WERI-Rb-1 (cell line): ENCODE measurements at regions not wholly inside any gene's neighbourhood (a gene's known extent, or its start where the extent isn't known, plus 50 kb on each side); places are given as distances from the start of the nearest gene placed in this dataset.

Experiments
- DNase-seq: peaks from one replicate; pipeline ENCODE4 v3.0.0-alpha.2; 2020
- H3K27ac ChIP-seq: fragments of 250-450 bp; sonication (Bioruptor Pico); 2 replicates; pipeline ENCODE4 v1.5.1; 2020; ENCODE audit warnings: mild to moderate bottlenecking, moderate library complexity
- H3K27me3 ChIP-seq: fragments of 250-450 bp; sonication (Bioruptor Pico); 2 replicates; pipeline ENCODE4 v1.5.1; 2021; ENCODE audit warnings: mild to moderate bottlenecking, low read depth, moderate library complexity; ENCODE audit not compliant: insufficient read depth, severe bottlenecking
- H3K36me3 ChIP-seq: fragments of 250-450 bp; sonication (Bioruptor Pico); 2 replicates; pipeline ENCODE4 v1.5.1; 2020; ENCODE audit warnings: mild to moderate bottlenecking, moderate library complexity
- H3K4me3 ChIP-seq: 2 replicates; pipeline ENCODE4 v1.5.1; 2011; ENCODE audit warnings: low read depth, mild to moderate bottlenecking, control low read depth, low read length
- H3K9me3 ChIP-seq: fragments of 250-450 bp; sonication (Bioruptor Pico); 2 replicates; pipeline ENCODE4 v1.5.1; 2021; ENCODE audit warnings: mild to moderate bottlenecking, moderate library complexity; ENCODE audit not compliant: severe bottlenecking
- TF ChIP-seq, protein P1 (sequence below): IDR thresholded peaks from 2 replicates; pipeline ENCODE4 v1.5.1; 2011; ENCODE audit warnings: low read depth, mild to moderate bottlenecking, control low read depth, inconsistent platforms, low read length

DNA sequence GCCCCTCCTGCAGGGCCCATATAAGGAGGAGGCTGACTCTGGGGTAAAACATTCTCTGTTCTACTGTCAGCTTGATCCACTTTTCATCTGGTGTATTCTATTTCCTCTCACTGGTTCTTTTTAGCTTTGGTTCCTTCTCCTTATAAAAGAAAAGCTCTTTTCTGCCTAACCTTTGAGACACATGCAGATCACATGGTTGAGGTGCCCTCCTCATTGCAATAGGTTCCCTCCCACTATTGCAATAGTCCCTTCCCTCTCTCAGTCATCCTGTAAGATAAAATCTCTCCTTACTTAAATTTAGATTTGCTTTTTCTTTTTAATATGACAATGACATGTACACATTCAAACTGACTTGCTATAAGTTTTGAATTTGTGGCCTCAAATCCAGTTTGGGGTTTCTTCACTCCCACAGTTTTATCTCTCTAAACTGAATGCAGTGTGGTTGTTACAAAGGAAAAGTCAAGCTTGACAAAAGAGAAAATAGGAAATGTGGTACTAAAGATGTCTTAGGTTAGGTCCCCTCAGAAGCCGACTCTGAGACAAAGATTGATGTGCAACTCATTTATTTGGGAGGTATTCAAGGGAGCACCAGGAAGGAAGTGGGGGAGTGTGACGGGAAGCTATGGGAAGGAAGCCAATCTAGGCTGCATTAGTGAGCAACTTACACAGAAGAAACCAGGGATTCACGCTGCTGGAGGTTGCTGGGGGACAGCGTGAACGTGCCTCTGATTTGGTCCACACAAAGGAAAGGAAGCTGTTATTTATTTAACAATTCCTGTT lies 127.6 kb upstream of the LINC00305 start:
- DNase-seq: no peak
- no peaks in the 10 kb centered on the region for H3K27me3 ChIP-seq
- H3K36me3 ChIP-seq: no peaks in the 10 kb centered on the region
- TF ChIP-seq, protein P1, sequence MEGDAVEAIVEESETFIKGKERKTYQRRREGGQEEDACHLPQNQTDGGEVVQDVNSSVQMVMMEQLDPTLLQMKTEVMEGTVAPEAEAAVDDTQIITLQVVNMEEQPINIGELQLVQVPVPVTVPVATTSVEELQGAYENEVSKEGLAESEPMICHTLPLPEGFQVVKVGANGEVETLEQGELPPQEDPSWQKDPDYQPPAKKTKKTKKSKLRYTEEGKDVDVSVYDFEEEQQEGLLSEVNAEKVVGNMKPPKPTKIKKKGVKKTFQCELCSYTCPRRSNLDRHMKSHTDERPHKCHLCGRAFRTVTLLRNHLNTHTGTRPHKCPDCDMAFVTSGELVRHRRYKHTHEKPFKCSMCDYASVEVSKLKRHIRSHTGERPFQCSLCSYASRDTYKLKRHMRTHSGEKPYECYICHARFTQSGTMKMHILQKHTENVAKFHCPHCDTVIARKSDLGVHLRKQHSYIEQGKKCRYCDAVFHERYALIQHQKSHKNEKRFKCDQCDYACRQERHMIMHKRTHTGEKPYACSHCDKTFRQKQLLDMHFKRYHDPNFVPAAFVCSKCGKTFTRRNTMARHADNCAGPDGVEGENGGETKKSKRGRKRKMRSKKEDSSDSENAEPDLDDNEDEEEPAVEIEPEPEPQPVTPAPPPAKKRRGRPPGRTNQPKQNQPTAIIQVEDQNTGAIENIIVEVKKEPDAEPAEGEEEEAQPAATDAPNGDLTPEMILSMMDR: no peak
- no peak overlapping the region for H3K27ac ChIP-seq
- H3K9me3 ChIP-seq: no peaks in the 10 kb centered on the region
- H3K4me3 ChIP-seq: no peak overlapping the region

DNA sequence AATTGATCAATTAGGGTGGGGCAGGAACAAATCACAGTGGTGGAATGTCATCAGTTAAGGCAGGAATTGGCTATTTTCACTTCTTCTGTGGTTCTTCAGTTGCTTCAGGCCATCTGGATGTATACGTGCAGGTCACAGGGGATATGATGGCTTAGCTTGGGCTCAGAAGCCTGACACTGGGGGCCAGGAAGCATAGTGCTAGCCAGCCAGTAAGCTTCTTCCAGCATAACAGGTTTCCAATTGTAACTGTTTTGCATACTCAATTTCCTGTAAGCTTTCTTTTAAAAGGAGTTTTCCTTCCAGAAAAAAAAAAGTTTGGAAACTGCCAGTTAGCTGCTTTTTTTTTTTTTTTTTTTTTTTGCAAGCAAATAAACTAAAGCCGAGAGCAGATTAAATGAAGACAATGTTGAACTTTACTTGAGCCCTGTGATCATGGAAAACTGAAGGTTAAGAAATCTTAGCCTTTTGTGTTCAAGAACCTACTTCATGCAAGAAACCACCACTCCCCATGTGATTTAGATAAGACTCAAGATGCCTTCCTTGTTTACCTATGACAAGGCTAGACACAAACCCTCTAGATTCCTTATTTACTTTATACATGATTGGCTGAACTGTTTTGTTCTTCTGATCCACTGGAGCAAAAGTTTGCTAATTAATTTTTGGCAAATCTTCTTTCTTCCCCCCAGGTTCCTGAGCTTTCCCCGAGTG lies 126.9 kb upstream of the LINC00305 start:
- Histone ChIP-seq H3K36me3 (no peaks in the 10 kb centered on the region), H3K27me3 (no peaks in the 10 kb centered on the region), H3K9me3 (no peaks in the 10 kb centered on the region), H3K4me3 (no peak overlapping the region), H3K27ac (no peak overlapping the region)
- TF ChIP-seq, protein P1: no peak
- DNase-seq: no peak

DNA sequence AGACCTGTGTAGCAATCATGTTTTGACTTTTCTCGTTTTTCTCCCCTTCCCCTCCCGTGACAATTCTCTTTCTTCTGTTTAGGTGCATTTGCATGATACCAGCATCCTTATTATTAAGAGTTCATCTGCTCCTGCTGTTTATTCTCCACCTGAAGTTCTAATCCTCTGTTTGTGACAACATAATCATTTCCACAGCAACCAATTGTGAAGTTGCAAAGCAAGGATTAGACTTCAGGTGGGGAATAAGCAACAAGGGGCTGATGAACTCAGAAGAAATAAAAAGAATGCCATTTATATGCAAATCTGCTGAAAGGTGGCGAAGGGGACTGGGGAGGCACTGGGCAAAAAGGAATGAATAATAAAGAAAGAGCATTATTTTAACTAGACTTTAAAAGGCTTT lies 124.8 kb upstream of the LINC00305 start:
- H3K27me3 ChIP-seq: no peaks in the 10 kb centered on the region
- no peaks in the 10 kb centered on the region for H3K9me3 ChIP-seq
- no peak overlapping the region for H3K4me3 ChIP-seq
- no peak overlapping the region for H3K27ac ChIP-seq
- no peaks in the 10 kb centered on the region for H3K36me3 ChIP-seq
- no peak for DNase-seq
- TF ChIP-seq, protein P1: no peak

DNA sequence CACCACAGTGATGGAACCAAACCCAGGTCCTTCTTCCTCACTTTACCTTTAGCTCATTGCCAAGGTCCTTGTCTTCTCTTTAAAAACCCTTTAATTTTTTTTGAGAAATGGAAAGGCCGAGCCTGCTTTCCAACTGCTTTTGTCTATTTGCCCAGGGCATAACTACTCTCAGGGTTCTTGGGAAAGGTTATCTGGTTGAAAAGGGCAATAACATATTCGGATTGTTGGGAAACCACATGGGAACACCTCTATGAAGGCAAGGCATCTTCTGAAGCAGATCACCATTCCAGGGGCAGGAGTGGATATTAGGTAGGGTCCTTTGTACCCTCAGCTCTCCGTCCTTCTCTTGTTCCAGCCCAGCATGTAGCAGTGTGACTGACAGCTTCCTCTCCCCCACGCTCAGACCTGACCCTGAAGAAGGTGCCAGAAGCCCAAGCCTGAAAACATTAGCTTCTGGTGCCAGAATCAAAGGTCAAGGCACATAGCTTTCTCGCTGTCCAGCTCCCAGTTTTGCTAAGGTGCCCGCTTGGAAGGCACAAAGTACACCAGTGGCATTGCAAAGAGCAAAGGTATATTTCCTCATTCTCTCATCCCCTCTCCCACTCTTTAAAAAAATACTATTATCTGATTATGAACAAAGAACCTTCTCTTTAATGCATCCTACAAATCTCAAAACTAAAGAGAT lies 123.2 kb upstream of the LINC00305 start:
- Histone ChIP-seq H3K27me3 (no peaks in the 10 kb centered on the region), H3K36me3 (no peaks in the 10 kb centered on the region), H3K4me3 (no peak overlapping the region), H3K27ac (no peak overlapping the region), H3K9me3 (no peaks in the 10 kb centered on the region)
- DNase-seq: no peak
- TF ChIP-seq, protein P1: no peak

DNA sequence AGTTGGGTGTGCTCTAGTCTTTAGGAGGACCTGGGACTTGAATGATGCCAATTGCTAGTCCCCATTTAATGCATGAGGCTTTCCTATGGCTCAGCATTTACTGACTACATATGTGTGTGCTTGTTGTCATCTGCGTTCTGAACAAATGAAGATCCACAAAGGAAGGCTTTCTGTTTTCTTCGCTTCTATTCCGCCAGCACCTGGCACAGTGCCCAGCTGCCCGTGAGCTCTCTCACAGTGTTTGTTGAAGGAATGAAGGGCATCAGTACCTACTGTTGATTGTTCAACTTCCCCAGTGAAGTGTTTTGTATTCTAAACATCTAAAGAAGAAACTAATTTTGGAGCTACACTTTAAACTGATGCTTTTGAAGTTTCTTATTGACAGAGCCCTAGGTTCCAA lies 122.4 kb upstream of the LINC00305 start:
- Histone ChIP-seq H3K36me3 (no peaks in the 10 kb centered on the region), H3K27ac (no peak overlapping the region), H3K4me3 (no peak overlapping the region), H3K9me3 (no peaks in the 10 kb centered on the region), H3K27me3 (no peaks in the 10 kb centered on the region)
- TF ChIP-seq, protein P1: no peak
- no peak for DNase-seq
